GM19468 (cell line): ENCODE measurements at regions not wholly inside any gene's neighbourhood (a gene's known extent, or its start where the extent isn't known, plus 50 kb on each side); places are given as distances from the start of the nearest gene placed in this dataset.
"Not testable (repeated sequence)": the region's sequence is repeated elsewhere in the genome, so short reads cannot be mapped to it uniquely, and the experiment has no call there.

ENCODE experiments used
- ATAC-seq: cut with Tn5 transposase; IDR thresholded peaks from one replicate; pipeline ENCODE4 v1.9.1; 2021; ENCODE audit warnings: mild to moderate bottlenecking, moderate library complexity, moderate number of reproducible peaks; ENCODE audit not compliant: unreplicated experiment; ENCODE audit errors: extremely low read depth

GRCh38 chr2:76697439-76697838 lies 824.7 kb downstream of the LRRTM4 start:
- ATAC-seq: not testable (repeated sequence)

GRCh38 chr2:76692908-76693307 lies 829.3 kb downstream of the LRRTM4 start:
- no peak for ATAC-seq

GRCh38 chr2:76688732-76689131 lies 833.4 kb downstream of the LRRTM4 start:
- ATAC-seq: no peak

- no peak for ATAC-seq
These were observed 834.3 kb downstream of the LRRTM4 start for GRCh38 chr2:76687923-76688322.

- no peak for ATAC-seq
These were observed 837.4 kb downstream of the LRRTM4 start for GRCh38 chr2:76684756-76685155.

GRCh38 chr2:76679025-76679396 lies 843.2 kb downstream of the LRRTM4 start:
- no peak for ATAC-seq

- no peak for ATAC-seq
These were observed 843.7 kb downstream of the LRRTM4 start for GRCh38 chr2:76678383-76679024.

- no peak for ATAC-seq
These were observed 847.0 kb downstream of the LRRTM4 start for GRCh38 chr2:76675212-76675611.

GRCh38 chr2:76672798-76673197 lies 849.4 kb downstream of the LRRTM4 start:
- no peak for ATAC-seq

- ATAC-seq: no peak
These were observed 852.2 kb downstream of the LRRTM4 start for GRCh38 chr2:76669966-76670465.

GRCh38 chr2:76668279-76668678 lies 853.9 kb downstream of the LRRTM4 start:
- no peak for ATAC-seq

GRCh38 chr2:76667821-76668271 lies 854.3 kb downstream of the LRRTM4 start:
- no peak for ATAC-seq

- ATAC-seq: no peak
These were observed 880.0 kb downstream of the LRRTM4 start for GRCh38 chr2:76642129-76642528.

GRCh38 chr2:76641506-76641905 lies 880.7 kb downstream of the LRRTM4 start:
- no peak for ATAC-seq

- ATAC-seq: no peak
These were observed 881.3 kb downstream of the LRRTM4 start for GRCh38 chr2:76640905-76641304.

- no peak for ATAC-seq
These were observed 883.0 kb downstream of the LRRTM4 start for GRCh38 chr2:76639171-76639680.

- ATAC-seq: no peak
These were observed 888.8 kb downstream of the LRRTM4 start for GRCh38 chr2:76633276-76633921.

GRCh38 chr2:76625101-76625500 lies 897.1 kb downstream of the LRRTM4 start:
- ATAC-seq: no peak

GRCh38 chr2:76613330-76613729 lies 902.6 kb upstream of the GCFC2 start:
- no peak for ATAC-seq

GRCh38 chr2:76612764-76613163 lies 902.0 kb upstream of the GCFC2 start:
- ATAC-seq: no peak

GRCh38 chr2:76610451-76610850 lies 899.7 kb upstream of the GCFC2 start:
- no peak for ATAC-seq
